Calu3 (cell line): ENCODE measurements at regions not wholly inside any gene's neighbourhood (a gene's known extent, or its start where the extent isn't known, plus 50 kb on each side); places are given as distances from the start of the nearest gene placed in this dataset.

Experiments used
- BruUV-seq: library from RNA; stranded (reverse); fragments of 400-500 nt; replicated peaks from 2 replicates; lab custom pipeline; 2021; lab: Mats Ljungman, UMichigan
- CTCF ChIA-PET: fragments of 300-600 bp; sonication (Branson Sonifier 250); formaldehyde crosslinking; loops from one replicate; lab custom pipeline; 2022; ENCODE audit warnings: antibody characterized with exemption; lab: Charles Lee
- DNase-seq: peaks from one replicate; pipeline ENCODE4 v3.0.0; 2022
- H3K27ac Mint-ChIP-seq: one replicate; pipeline ENCODE4 v1.8.0; 2022; ENCODE audit warnings: mixed read lengths; ENCODE audit not compliant: unreplicated experiment
- H3K27me3 Mint-ChIP-seq: one replicate; pipeline ENCODE4 v1.8.0; 2022; ENCODE audit warnings: mixed read lengths; ENCODE audit not compliant: unreplicated experiment
- H3K36me3 Mint-ChIP-seq: one replicate; pipeline ENCODE4 v1.8.0; 2022; ENCODE audit warnings: mild to moderate bottlenecking, moderate library complexity, mixed read lengths; ENCODE audit not compliant: insufficient read depth, unreplicated experiment
- H3K4me1 Mint-ChIP-seq: one replicate; pipeline ENCODE4 v1.8.0; 2022; ENCODE audit warnings: mild to moderate bottlenecking, low read depth, mixed read lengths; ENCODE audit not compliant: unreplicated experiment
- H3K4me3 Mint-ChIP-seq: one replicate; pipeline ENCODE4 v1.8.0; 2022; ENCODE audit warnings: mild to moderate bottlenecking, low read depth, moderate library complexity, mixed read lengths; ENCODE audit not compliant: unreplicated experiment
- H3K9me3 Mint-ChIP-seq: one replicate; pipeline ENCODE4 v1.8.0; 2022; ENCODE audit warnings: low read depth, mixed read lengths; ENCODE audit not compliant: unreplicated experiment
- CTCF ChIP-seq: fragments of 200-600 bp; IDR thresholded peaks from one replicate; pipeline ENCODE4 v1.8.0; 2022; ENCODE audit warnings: antibody characterized with exemption; ENCODE audit not compliant: unreplicated experiment
- intact Hi-C: fragments of 100-400 bp; cut with micrococcal nuclease; formaldehyde crosslinking; loops from one replicate; pipeline ENCODE4 v1.10.0; 2022; ENCODE audit not compliant: unreplicated experiment

DNA sequence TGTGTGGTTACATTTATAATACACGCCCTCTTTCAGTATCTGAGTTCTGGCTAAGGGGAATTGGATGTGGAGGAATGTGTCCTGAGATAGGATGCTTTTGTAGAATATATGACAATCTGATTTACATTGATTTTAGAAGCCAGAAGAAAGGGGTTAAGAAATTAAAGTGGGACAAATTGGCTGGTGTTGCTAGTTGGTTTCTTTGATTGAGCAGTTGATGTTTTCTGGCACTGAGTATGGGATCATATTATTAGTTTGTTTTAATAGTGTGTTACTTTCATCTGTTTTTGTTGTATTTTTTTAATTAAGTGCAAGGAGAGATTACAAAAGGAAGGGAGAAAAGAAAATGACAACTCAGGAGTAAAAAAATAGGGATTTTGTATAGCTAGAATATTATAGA is 1634.7 kb upstream of the B3GALT2 start:
- no TSS peak for BruUV-seq
- no peak for TF ChIP-seq CTCF
- Mint-ChIP-seq H3K36me3 (no peaks in the 10 kb centered on the region), H3K4me3 (no peak overlapping the region), H3K9me3 (no peaks in the 10 kb centered on the region), H3K27ac (no peak overlapping the region), H3K4me1 (no peaks in the 10 kb centered on the region), H3K27me3 (no peaks in the 10 kb centered on the region)
- DNase-seq, result no peak
- intact Hi-C loops, result no loop called here
- CTCF ChIA-PET, result no interaction called here

- BruUV-seq, result no TSS peak
- no peaks in the 10 kb centered on the region for H3K9me3 Mint-ChIP-seq
- no peaks in the 10 kb centered on the region for H3K36me3 Mint-ChIP-seq
- H3K27ac Mint-ChIP-seq, result no peak overlapping the region
- intact Hi-C loops, result no loop called here
- no peak for TF ChIP-seq CTCF
- H3K27me3 Mint-ChIP-seq, result no peaks in the 10 kb centered on the region
- CTCF ChIA-PET, result no interaction called here
- no peak overlapping the region for H3K4me3 Mint-ChIP-seq
- no peak for DNase-seq
- H3K4me1 Mint-ChIP-seq, result no peaks in the 10 kb centered on the region
These were observed 1632.3 kb upstream of the B3GALT2 start for GRCh38 chr1:194818674-194819073.

DNA sequence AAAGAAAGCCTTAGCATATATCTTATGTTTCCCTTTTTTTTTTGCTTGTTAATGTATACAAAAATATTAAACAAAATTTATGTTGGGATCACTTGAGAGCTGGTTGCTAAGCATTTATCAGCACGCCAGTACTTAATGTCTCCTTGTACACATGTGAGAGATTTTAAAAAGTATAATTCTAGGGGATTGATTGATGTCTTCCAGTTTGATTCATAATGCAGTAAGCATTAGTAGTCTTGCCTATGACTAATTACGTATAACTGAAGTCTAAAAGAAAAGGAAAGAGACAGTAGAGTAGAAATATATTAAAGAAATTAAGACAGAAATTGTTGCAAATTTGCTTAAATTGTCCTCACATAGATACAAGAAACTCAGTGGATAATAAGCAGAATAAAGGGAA is 1630.4 kb upstream of the B3GALT2 start:
- no peaks in the 10 kb centered on the region for H3K36me3 Mint-ChIP-seq
- H3K4me3 Mint-ChIP-seq, result no peak overlapping the region
- TF ChIP-seq CTCF, result no peak
- CTCF ChIA-PET, result interaction anchor here (0.5 to 2.0 kb wide), 3 partner anchors 11 to 1257 kb away, joined by 3 to 4 read pairs (median 4); no protein-coding TSS in a partner anchor
- no peaks in the 10 kb centered on the region for H3K27me3 Mint-ChIP-seq
- H3K27ac Mint-ChIP-seq, result no peak overlapping the region
- BruUV-seq, result no TSS peak
- no peaks in the 10 kb centered on the region for H3K9me3 Mint-ChIP-seq
- no peak for DNase-seq
- intact Hi-C loops, result no loop called here
- H3K4me1 Mint-ChIP-seq, result no peaks in the 10 kb centered on the region

DNA sequence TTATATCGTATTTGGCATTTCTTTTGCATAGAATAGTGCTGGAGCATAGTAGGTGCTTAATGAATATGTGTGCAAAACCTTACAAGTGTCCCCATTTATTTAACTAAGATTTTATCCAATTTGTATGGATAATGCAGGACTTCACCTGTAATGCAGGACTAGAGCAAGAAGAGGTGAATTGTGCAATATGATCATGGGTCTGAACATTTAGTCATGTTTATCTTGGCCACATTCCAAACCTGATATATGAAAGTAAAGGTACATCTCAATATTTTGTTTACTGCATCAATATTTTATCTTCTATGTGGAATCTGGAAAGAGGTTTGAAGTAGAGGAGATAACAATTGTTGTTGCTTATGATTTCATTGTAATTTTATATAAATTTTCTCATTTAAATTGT is 1626.7 kb upstream of the B3GALT2 start:
- BruUV-seq, result no TSS peak
- CTCF ChIA-PET, result no interaction called here
- DNase-seq, result no peak
- Mint-ChIP-seq H3K4me1 (no peaks in the 10 kb centered on the region), H3K27me3 (no peaks in the 10 kb centered on the region), H3K36me3 (no peaks in the 10 kb centered on the region), H3K27ac (no peak overlapping the region), H3K4me3 (no peak overlapping the region), H3K9me3 (no peaks in the 10 kb centered on the region)
- intact Hi-C loops, result no loop called here
- TF ChIP-seq CTCF, result no peak
